Neural cell (in vitro differentiated cells): ENCODE measurements at regions not wholly inside any gene's neighbourhood (a gene's known extent, or its start where the extent isn't known, plus 50 kb on each side); places are given as distances from the start of the nearest gene placed in this dataset.

Experiments used
- EP300 ChIP-seq: fragments of 450-650 bp; conservative IDR thresholded peaks from 2 replicates; pipeline ENCODE4 v1.6.1; 2014; ENCODE audit warnings: antibody characterized with exemption, mild to moderate bottlenecking, moderate library complexity; ENCODE audit not compliant: poor library complexity, severe bottlenecking
- TF ChIP-seq, protein P1 (sequence below): fragments of 450-650 bp; IDR thresholded peaks from 2 replicates; pipeline ENCODE4 v1.5.1; 2014; ENCODE audit warnings: antibody characterized with exemption, mild to moderate bottlenecking, moderate library complexity; ENCODE audit not compliant: poor library complexity, severe bottlenecking

DNA sequence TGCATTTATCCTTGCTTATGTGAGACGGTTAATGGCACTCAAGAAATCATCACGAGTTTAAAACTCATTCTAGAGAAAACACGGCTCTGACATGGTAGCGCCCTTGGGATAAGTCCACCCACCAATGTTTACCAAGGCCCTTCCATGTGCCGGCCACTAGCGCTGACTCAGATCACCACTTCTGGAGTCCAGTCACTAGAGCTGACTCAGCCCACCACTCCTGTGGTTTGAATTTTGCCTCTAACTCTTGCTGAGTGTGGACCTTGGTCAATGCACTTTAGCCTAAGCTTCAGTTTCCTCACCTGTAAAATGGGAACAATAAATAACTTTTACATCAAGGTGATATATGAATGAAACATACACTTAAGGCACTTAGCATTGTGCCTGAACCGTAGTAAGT lies 358.4 kb upstream of the PROK2 start:
- no peak for TF ChIP-seq EP300
- TF ChIP-seq, protein P1, sequence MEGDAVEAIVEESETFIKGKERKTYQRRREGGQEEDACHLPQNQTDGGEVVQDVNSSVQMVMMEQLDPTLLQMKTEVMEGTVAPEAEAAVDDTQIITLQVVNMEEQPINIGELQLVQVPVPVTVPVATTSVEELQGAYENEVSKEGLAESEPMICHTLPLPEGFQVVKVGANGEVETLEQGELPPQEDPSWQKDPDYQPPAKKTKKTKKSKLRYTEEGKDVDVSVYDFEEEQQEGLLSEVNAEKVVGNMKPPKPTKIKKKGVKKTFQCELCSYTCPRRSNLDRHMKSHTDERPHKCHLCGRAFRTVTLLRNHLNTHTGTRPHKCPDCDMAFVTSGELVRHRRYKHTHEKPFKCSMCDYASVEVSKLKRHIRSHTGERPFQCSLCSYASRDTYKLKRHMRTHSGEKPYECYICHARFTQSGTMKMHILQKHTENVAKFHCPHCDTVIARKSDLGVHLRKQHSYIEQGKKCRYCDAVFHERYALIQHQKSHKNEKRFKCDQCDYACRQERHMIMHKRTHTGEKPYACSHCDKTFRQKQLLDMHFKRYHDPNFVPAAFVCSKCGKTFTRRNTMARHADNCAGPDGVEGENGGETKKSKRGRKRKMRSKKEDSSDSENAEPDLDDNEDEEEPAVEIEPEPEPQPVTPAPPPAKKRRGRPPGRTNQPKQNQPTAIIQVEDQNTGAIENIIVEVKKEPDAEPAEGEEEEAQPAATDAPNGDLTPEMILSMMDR, result no peak
